NT2/D1 (cell line): ENCODE measurements at regions not wholly inside any gene's neighbourhood (a gene's known extent, or its start where the extent isn't known, plus 50 kb on each side); places are given as distances from the start of the nearest gene placed in this dataset.

Source experiments
- SUZ12 ChIP-seq: IDR thresholded peaks from 2 replicates; pipeline ENCODE4 v1.6.1; 2011; ENCODE audit not compliant: insufficient read length, insufficient read depth; ENCODE audit errors: extremely low read depth
- YY1 ChIP-seq: IDR thresholded peaks from 2 replicates; pipeline ENCODE4 v1.6.1; 2011; ENCODE audit not compliant: insufficient read length, insufficient read depth

GRCh38 chr1:194151056-194151455 is 964.6 kb upstream of the B3GALT2 start:
- TF ChIP-seq YY1 (no peak), SUZ12 (no peak)
